GM18858 (cell line): ENCODE measurements at regions not wholly inside any gene's neighbourhood (a gene's known extent, or its start where the extent isn't known, plus 50 kb on each side); places are given as distances from the start of the nearest gene placed in this dataset.

Experiments used
- ATAC-seq: cut with Tn5 transposase; IDR thresholded peaks from one replicate; pipeline ENCODE4 v1.9.1; 2021; ENCODE audit not compliant: unreplicated experiment

DNA sequence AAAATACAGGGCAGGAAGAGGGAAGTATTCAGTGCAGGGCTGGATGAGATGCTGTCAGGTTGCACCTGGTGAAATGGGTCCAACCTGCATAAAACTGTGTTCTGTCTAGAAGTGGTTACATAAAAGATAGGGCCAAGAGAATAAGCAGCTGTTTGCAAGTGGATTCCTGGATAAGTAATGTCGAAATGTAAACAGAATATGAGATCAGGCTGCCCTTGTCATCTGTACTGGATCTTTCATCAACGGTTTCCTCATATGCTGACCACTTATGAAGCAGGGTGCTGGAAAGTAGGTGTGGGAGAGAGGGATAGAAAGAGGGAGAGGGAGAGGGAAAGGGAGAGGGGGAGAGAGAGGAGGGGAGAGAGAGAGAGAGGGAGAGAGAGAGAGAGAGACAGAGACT lies 349.8 kb upstream of the CPEB2 start:
- ATAC-seq: no peak

DNA sequence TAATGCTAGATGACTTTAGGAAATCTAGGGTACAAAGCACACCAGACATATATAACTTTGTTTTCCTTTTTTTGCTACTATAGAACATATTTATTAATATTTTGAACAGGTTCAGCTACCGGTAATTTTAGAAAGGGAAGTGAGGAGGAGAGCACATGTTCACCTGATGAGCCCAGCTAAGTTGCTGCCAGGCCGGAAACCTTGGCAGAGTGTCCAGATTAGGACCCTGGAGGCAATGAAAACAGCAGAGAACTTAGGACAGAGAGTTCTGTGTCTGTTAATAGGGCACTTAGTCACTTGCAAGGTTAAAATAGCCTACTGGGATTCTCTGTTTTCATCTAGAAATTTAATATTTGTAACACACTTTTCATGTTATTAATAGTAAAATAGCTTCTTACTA lies 348.9 kb upstream of the CPEB2 start:
- ATAC-seq: no peak

DNA sequence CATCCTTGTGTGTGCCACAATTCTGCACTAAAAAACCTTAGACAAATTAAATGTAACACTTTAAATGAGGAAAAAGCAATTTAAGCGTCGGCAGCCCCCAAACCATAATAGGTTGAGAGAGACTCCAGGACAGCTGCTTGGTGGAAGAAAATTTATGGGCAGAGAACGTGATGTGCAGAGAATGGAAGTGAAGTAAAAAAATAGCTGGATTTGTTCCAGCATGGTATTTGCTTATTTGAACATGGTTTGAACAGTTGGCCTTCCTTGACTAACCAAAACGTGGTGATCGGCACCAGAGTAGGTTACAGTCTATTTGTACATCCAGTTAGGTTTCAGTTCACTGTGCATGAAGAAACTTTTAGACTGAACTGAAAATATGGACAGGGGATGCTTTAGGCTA lies 343.0 kb upstream of the CPEB2 start:
- ATAC-seq: no peak

DNA sequence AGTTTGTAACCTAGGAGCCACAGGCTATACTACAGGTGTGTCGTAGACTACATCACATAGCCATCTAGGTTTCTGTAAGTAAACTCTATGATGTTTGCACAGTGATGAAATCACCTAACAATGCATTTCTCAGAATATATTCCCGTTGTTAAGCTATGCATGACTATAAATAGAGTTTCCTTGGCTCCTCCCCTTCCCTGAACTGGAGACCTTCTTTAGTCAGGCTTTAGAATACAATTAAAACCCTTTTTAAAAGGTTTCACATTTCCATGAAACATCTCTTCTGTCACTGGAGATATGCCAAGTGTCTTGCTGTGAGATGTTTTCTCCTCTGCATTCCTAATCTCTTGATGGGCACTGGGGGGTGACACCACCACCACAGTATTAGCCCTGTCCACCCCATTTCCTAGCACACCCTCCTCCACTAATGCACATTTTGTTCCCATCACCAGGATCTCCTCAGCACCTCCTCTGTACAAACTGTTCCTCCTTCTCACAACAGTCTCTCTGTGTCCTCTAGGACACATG lies 334.6 kb upstream of the CPEB2 start:
- ATAC-seq: no peak

DNA sequence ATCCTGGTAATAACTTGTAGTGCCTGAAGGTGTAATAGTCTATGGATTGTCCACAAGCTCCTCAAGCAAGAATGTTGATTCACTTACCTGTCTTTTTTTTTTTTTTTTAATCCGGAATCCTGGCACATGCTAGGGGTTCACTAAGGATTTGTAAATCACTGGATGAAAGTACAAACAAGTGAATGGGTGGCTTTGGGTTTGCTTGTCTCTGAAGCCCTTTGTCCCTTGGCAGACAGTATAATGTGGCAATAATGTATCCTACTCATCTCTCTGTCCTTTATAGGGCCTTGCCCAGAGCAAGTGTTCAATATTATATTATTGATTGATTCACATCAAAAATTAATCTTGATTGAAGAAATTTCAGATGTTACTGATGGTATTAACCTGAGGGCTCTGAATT lies 334.0 kb upstream of the CPEB2 start:
- no peak for ATAC-seq

DNA sequence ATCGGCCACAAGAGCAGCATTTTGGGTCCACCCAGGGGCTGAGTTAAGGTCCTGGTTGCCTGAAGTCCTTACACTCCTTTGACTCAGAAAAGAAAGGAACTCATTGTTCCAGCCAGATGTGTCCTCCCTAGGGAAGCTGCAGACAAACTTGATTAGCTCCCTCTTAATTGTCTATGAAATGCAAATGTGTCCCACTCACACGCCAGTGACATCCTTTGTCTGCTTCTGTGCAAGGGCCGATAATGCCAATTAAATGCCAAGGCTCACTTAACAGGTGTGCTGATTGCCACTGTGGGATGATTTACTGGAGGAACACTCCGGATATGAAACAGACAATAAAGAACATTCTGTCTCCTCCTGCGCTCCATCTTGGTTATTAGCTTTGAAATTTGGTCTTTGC lies 332.9 kb upstream of the CPEB2 start:
- ATAC-seq: no peak

DNA sequence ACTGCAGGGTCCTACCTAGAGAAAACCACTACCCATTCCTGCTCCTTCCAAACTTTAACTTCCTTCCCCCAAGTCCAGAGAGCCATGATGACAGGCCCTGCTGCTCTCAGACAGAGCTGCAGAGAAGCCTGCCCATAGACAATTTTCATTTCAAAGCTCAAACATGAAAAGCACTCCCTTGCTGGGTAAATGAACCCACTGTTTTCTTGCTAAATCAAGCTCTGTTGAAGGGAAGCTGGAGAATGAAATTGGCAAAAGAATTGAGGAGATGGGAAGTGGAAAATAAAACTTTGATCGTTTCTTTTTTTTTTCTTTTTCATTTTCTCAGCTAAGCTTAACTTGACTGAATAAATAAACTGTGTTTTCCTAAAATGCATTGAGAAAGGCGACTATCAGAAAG lies 331.1 kb upstream of the CPEB2 start:
- ATAC-seq: no peak

DNA sequence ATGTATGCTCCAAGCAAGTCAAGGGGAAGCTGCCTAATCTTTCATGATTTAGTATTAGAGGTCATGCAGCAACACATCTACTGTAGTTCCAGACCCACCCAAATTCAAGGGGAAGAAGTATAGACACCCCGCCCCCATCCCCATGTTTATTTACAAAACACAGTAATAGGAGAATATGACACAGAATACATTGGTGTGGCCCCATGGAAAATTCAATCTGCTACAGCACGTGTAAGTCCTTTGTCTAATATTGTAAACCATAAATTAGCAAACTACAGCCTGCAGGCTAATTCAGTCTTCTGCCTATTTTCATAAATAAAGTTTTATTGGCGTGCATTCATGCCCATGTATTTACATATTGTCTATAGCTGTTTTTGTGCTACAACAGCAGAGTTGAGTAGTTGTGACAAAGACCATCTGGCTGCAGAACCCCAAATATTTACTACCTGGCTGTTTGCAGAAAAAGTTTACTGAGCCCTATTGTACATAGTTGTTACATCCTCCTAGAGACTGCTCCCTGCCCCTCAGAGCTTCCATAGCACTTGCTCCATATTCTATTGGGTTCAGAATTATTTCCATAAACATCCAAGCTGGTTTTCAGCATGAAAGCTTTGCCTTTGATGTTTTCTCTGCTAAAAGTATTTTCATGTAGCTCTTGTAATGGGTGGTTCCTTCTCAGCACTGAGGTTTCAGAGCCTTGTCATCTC lies 326.8 kb upstream of the CPEB2 start:
- no peak for ATAC-seq

DNA sequence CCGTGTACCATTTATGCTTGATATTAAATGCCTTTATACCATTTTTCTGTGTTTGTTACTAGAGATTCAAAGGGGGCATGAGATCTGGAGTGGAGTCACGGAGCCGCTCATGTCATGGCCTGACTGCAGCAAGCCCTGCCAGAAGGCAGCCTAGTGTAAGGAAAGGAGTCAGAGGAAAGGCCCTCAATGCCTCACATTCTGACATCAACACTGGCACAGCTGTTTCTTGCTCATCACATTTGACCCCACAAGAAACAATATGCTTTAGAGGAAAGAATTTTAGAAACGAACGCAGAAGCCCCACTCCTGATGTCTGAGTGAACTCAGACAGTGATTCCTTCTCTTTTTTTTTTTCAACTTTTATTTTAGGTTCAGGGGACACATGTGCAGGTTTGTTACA lies 322.4 kb upstream of the CPEB2 start:
- ATAC-seq: no peak

DNA sequence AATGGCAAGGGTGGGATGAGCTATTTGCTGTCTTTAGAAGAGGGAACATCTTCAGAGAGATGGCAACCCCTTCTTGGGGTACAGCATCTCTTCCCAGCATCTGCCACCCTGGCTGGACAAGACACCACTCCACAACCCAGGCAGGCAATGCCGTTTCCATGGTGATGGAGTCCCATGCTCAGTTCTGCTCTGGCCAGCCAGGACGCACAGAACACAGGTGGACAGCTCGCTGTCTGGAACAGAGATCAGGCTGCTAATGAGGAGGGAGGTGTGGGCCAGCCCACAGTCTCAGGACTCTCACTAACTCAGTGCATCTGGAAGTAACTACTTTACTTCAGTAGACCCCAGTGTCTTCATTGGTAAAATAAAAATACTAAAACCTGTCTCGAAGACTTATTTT lies 321.0 kb upstream of the CPEB2 start:
- ATAC-seq: no peak

DNA sequence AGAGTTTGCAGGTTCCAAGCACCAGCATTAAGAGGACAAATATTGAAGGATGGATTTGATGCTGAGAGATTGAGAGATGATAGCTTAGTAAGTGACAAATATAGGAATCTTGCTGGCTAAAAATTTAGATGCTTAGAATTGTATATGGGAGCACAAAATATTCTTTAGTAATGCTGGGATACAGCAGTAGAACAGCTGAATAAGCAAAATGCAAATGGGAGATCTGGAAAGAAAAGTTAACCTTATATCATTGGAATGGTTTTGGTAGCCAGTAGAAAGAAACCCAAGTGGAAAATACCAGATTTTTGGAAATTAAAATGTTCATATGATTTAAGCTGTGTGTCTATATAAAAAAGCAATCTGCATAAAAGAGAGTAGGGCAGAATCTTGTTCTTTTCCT lies 308.6 kb upstream of the CPEB2 start:
- ATAC-seq: no peak

DNA sequence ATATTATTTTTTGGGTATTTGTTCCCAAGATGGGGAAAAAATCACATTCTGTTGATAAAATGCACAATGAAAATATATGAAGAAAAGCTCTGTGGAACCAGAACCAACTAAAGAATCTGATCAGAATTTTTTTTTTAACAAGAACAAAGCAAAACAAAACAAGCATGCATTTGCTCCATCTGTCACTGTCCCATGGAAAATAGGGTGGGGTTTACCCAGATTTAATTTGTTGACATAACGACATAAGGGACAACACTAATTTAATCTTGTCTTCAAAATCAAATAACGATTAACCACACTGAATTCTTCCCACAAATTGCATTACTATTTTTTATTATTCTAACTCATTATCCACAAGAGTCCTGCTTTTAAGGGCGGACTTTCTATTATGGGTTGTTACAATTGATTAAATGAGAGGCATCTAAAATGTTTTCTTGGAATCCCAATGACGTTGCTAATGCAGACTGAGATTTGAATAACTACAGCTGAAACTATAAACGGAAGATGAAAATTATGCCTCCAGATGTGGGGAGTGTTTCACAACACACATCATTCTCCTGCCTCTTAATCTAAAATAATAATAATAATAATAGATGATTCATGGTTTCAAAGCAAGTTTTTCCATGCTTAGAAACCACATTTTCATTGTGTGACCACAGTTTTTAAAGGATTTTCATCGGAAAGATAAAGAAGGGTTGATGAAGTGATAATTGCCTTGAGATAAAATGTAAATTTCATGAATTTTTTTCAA lies 307.0 kb upstream of the CPEB2 start:
- no peak for ATAC-seq

DNA sequence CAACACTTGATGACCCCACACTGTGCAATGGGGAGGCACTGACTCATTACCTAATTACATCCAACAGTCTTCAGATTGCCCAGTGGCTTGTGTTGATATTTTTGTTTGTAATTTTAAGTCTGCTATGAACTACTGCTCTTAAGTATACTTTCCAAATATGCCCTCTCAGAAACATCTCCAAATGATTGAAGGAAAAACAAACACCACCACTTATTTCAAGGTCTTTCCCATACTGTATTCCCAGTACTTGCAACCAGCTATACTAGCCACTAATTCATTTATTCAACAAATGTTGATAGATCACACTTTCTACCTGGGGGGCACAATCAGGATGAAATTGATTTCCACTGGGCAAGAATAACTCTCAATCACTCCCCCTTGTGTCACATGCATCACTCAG lies 302.2 kb upstream of the CPEB2 start:
- no peak for ATAC-seq

DNA sequence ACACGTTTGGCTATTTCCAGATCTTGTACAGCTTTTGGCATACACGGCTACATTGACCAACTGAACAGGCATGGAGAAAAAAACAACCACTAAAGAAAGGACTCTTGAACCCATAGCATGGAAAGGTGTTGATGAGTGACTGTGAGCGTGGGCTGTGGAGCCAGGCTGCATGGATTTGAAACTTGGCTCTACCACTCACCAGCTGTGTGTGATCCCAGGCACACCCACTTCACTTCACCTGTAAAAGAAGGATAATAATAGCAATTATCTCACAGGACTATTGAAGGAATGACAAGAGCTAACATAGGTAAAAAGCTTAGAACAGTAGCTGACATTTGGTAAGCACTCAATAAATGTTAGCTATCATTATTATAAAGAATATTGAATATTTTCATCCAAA lies 301.7 kb upstream of the CPEB2 start:
- no peak for ATAC-seq

DNA sequence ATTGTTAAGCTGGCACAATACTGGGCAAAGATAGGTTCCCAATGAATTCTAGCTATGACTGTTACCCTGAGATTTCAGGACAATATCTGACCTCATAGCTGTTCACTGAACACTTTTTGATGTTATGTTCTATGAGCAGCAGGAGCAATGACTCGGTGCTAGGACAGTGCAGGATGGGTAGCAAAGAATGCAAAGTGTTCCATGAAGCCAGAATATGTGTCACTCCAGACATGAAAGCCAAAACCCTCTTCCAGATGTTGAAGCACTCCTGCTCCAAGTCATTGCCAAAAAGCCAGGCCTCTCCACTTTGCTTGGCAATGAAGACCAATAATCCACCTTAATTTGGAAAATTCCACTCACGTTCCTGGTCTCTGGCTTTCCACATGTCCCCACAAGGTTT lies 300.9 kb upstream of the CPEB2 start:
- ATAC-seq: no peak

DNA sequence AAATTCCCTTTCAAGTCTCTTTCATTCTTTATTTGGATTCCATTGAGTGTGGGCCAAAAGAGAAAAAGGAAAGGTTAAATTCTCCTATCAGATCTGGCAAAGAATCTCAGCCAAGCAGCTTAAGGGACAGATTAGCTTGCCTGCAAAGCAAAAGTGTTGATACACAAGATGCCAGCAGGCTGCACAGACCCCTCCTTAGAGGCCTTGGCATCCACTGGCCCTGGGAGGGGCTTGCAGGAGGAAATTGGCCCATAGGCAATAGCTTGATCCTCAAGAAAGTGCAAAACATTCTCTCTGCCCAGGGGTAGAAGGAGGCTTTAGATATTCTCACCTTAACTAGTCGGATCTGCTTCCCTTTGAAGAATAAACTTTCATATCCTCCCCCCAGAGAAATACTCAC lies 300.4 kb upstream of the CPEB2 start:
- ATAC-seq: no peak

DNA sequence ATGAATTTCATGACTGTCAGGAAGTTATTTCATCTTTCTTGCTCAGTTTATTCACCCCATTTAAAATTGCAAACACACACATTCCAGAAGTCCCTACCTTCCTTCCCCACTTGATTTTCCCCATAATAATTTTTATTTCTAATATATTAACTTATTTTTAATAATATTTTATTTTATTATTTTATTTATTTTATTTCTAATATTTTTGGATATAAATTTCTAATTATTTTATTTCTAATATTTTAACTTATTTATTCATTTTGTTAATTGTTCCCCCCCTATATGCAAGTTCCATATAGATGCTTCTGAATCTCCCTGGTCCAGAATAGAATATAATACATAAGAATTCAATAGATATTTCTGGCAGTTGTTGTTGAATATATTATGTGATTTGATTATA lies 293.7 kb upstream of the CPEB2 start:
- ATAC-seq: no peak

DNA sequence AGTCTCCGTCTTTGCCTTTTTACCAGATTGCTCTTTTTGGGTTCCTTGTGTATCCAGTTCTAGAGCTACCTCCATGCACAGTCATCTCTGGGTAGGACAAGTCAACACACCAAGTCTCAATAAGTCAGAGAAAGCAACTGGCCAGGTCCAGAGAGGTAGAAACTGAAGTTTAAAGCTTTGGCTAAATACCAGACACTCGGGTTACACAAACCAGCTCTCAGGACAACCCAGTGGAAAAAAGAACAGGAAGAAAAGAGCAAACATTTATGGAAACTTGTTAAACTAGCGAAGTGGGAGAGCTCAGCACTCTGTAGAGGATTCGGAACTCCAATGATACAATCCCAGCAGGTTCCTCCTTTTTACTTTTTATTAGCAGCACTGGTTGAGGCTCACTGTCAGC lies 291.0 kb upstream of the CPEB2 start:
- ATAC-seq: no peak

DNA sequence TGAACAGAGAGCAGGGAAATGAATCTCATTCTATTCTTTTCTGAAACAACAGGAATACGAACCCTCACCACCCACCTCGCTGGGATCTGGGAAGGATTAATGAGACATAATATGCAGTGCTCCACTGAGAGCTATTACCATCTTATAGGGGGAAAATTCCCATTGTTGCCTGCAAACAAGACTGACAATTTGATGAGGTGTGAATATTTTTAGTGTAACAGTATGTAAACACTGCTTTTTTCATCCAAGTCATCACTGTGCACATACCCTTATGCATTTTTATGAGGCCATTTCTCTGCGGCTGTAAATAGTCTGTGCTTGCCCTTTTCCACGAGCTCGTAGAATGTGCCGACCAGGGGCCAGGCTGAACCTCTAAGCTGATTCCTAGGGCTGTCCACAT lies 285.6 kb upstream of the CPEB2 start:
- ATAC-seq: no peak

DNA sequence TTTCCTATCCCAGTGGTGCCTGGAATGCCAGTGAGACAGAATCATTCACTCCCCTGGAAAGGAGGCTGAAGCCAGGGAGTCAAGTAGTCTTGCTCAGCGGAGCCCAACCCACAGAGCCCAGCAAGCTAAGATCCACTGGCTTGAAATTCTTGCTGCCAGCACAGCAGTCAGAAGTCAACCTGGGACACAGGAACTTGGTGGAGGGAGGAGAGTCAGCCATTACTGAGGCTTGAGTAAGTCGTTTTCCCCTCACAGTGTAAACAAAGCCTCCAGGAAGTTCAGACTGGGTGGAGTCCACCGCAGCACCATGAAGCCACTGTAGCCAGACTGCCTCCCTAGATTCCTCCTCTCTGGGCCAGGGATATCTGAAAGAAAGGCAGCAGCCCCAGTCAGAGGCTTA lies 283.2 kb upstream of the CPEB2 start:
- no peak for ATAC-seq

DNA sequence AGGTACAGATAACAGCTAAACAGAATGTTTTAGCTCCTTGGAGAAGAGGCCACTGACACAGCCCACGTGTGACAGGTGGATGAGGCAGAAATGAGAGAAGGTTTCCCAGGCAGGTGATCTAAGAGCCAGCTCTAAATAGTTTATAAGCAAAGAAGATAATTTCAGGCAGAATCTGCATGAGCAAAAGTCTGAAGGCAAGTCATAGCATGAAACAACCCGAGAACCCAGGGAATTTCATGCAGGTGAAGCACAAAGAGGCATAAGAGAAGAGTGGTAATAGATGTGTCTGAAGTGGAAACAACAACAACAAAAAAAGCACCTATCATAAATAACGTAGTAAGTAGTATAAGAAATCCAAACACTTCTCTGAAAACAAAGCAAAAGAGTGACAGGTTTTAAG lies 275.8 kb upstream of the CPEB2 start:
- ATAC-seq: no peak

DNA sequence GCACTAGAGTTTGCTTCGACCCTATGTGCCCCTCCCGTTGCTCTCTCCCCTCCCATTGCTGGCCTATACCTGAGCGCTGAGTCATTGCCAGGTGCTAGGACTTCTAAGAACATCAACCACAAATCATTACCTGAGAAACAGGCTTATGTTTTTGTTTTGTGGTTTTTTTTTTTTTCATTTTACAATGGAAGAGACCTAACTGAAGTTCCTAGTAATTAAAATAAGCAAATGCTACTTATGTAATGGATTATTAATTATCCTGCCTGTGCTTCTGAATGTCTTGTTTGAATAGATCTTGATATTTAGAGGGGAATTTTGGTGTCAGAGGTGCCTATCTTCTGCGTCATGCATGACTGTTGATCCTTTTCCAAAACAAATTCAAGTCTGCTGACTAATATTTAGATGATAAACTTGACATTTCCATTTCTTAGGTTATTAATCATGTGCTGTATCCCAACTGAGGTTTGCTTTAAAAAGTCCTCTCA lies 275.4 kb upstream of the CPEB2 start:
- ATAC-seq: no peak
